ENCODE measurements at regions not wholly inside any gene's neighbourhood (a gene's known extent, or its start where the extent isn't known, plus 50 kb on each side); places are given as distances from the start of the nearest gene placed in this dataset.

DNA sequence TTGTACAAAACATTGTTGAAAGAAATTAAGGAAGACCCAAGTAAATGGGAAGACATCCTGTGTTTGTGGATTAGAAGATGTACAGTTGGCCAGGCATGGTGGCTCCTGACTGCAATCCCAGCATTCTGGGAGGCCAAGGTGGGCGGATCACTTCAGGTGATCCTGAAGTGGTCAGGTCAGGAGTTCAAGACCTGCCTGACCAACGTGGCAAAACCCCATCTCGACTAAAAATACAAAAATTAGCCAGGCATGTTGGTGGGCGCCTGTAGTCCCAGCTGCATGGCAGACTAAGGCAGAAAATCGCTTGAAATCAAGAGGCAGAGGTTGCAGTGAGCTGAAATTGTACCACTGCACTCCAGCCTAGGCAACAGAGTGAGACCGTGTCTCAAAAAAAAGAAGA, 62.0 kb upstream of the SEPTIN5 start:
- no peak for TF ChIP-seq POLR2A (IDR thresholded peaks at IDR 0.05)
- TF ChIP-seq, protein P1, sequence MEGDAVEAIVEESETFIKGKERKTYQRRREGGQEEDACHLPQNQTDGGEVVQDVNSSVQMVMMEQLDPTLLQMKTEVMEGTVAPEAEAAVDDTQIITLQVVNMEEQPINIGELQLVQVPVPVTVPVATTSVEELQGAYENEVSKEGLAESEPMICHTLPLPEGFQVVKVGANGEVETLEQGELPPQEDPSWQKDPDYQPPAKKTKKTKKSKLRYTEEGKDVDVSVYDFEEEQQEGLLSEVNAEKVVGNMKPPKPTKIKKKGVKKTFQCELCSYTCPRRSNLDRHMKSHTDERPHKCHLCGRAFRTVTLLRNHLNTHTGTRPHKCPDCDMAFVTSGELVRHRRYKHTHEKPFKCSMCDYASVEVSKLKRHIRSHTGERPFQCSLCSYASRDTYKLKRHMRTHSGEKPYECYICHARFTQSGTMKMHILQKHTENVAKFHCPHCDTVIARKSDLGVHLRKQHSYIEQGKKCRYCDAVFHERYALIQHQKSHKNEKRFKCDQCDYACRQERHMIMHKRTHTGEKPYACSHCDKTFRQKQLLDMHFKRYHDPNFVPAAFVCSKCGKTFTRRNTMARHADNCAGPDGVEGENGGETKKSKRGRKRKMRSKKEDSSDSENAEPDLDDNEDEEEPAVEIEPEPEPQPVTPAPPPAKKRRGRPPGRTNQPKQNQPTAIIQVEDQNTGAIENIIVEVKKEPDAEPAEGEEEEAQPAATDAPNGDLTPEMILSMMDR (IDR thresholded peaks at IDR 0.05): no peak
- TF ChIP-seq EP300 (IDR thresholded peaks at IDR 0.05): no peak
- TF ChIP-seq POLR2AphosphoS5 (IDR thresholded peaks at IDR 0.05): no peak
